KOPT-K1 (cell line): ENCODE measurements at regions not wholly inside any gene's neighbourhood (a gene's known extent, or its start where the extent isn't known, plus 50 kb on each side); places are given as distances from the start of the nearest gene placed in this dataset.

Experiments used
- H3K27ac ChIP-seq: fragments of 200-600 bp; sonication (generic); 2 replicates; pipeline ENCODE4 v1.5.1; 2016; ENCODE audit warnings: antibody characterized with exemption, mild to moderate bottlenecking, low read depth, low read length; ENCODE audit not compliant: poor library complexity, severe bottlenecking
- H3K36me3 ChIP-seq: fragments of 200-600 bp; sonication (generic); 2 replicates; pipeline ENCODE4 v1.5.1; 2017; ENCODE audit warnings: antibody characterized with exemption, mild to moderate bottlenecking, low read length, moderate library complexity; ENCODE audit not compliant: insufficient read depth
- H3K9me3 ChIP-seq: fragments of 200-600 bp; sonication (generic); 2 replicates; pipeline ENCODE4 v1.5.1; 2017; ENCODE audit warnings: antibody characterized with exemption, low read length, mild to moderate bottlenecking; ENCODE audit not compliant: insufficient read depth, poor library complexity, severe bottlenecking

GRCh38 chr15:95120595-95120994 is 889.2 kb downstream of the MCTP2 start:
- H3K9me3 ChIP-seq = no peaks in the 10 kb centered on the region
- H3K36me3 ChIP-seq = no peaks in the 10 kb centered on the region
- no peak overlapping the region for H3K27ac ChIP-seq

DNA sequence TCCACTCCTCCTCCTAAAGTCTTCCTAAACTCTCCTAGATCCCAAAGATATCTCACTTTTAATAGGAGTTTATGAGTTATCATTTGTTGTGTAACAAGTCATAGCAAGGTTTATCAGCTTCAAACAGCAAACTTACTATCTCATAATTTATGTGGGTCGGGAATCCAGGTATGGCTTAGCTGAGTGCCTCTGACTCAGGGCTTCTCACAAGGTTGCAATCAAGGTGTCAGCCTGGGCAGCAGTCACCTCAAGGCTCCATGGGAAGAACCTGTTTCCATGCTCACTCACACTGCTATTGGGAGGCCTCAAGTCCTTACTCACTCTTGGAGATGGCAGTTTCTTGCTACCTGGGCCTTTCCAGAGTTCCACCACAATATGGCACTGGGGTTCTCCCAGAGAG is 889.8 kb downstream of the MCTP2 start:
- Histone ChIP-seq H3K36me3 (no peaks in the 10 kb centered on the region), H3K27ac (no peak overlapping the region)

DNA sequence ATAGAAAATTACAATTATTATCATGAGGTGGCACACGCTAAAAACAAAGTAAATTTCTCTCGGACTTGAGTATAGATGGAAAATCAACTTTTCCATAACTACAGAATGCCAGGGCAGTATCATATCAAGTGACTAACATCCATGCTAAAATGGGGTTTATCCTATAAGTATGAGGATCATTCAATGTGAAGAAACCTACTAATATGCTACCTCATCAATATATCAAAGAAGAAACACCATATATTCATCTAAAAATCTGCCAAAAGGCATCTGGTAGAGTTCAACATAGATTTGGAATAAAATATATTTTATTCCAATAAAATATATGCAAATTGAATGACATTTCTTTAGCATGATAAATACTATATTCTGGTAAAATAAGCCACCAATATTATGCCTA is 894.4 kb downstream of the MCTP2 start:
- H3K27ac ChIP-seq = no peak overlapping the region
- no peaks in the 10 kb centered on the region for H3K36me3 ChIP-seq
- no peaks in the 10 kb centered on the region for H3K9me3 ChIP-seq

More for the DNA sequence above, 889.8 kb downstream of the MCTP2 start:
- no peaks in the 10 kb centered on the region for H3K9me3 ChIP-seq

GRCh38 chr15:95127356-95127755 is 896.0 kb downstream of the MCTP2 start:
- Histone ChIP-seq H3K9me3 (no peaks in the 10 kb centered on the region), H3K27ac (no peak overlapping the region), H3K36me3 (no peaks in the 10 kb centered on the region)

DNA sequence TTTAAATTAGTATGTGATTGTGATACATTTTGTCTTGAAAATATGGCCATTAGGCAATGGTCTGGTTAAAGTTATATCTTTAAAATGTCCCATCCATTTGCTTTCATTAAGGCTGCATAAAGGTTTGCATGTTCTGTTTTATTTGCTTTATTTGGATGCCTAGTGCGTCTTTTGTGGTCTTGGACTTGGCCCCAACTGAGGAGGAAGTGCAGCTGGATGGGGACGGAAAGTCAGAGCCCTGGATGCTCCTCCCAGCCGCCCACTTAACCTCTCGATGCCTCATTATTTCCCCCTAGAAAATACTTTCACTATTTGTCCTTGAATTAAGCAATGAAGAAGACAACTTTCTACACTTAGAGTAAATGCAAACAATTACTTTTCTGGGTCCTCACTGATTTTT is 898.2 kb downstream of the MCTP2 start:
- Histone ChIP-seq H3K36me3 (no peaks in the 10 kb centered on the region), H3K27ac (no peak overlapping the region), H3K9me3 (no peaks in the 10 kb centered on the region)

- Histone ChIP-seq H3K9me3 (no peaks in the 10 kb centered on the region), H3K27ac (no peak overlapping the region), H3K36me3 (no peaks in the 10 kb centered on the region)
Observed at GRCh38 chr15:95131131-95131556, 899.8 kb downstream of the MCTP2 start.

GRCh38 chr15:95132774-95133173 is 901.4 kb downstream of the MCTP2 start:
- Histone ChIP-seq H3K9me3 (no peaks in the 10 kb centered on the region), H3K36me3 (no peaks in the 10 kb centered on the region), H3K27ac (no peak overlapping the region)

DNA sequence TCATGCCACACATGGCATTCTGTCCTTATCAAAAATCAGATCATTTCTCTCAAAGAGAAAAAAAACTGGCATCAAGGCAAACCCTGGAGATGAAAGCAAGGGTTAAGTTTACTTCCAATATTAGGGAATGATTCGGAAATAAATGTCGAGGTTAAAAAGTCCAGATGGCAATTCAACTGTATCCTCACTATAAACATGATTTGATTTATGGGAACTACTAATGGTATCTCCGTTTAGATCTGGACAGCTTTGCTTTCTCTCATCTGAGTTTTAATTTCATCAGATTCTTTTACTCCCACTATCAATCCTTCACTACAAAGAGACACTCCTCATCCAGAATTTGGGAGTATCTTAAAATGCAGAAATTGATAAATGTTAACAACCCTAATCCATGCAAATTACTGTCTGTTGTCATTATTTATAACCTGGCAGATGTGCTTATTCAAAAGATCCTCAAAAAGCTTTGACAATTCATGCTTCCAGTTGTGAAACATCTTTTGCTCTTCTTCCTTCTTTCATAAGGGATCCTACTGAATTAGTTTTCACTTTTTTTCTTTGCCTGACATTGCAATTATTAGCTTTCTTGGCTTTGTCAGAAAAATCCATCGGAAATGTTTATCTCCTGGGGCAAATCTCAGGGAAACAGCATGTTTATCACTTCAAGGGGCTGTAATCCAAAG is 903.2 kb downstream of the MCTP2 start:
- no peak overlapping the region for H3K27ac ChIP-seq
- H3K36me3 ChIP-seq = no peaks in the 10 kb centered on the region
- no peaks in the 10 kb centered on the region for H3K9me3 ChIP-seq

GRCh38 chr15:95138604-95139270 is 907.4 kb downstream of the MCTP2 start:
- Histone ChIP-seq H3K36me3 (no peaks in the 10 kb centered on the region), H3K27ac (no peak overlapping the region), H3K9me3 (no peaks in the 10 kb centered on the region)

- Histone ChIP-seq H3K9me3 (no peaks in the 10 kb centered on the region), H3K36me3 (no peaks in the 10 kb centered on the region), H3K27ac (no peak overlapping the region)
Observed at GRCh38 chr15:95141486-95141885, 910.1 kb downstream of the MCTP2 start.

GRCh38 chr15:95142531-95142930 is 911.2 kb downstream of the MCTP2 start:
- Histone ChIP-seq H3K27ac (no peak overlapping the region), H3K9me3 (no peaks in the 10 kb centered on the region), H3K36me3 (no peaks in the 10 kb centered on the region)

DNA sequence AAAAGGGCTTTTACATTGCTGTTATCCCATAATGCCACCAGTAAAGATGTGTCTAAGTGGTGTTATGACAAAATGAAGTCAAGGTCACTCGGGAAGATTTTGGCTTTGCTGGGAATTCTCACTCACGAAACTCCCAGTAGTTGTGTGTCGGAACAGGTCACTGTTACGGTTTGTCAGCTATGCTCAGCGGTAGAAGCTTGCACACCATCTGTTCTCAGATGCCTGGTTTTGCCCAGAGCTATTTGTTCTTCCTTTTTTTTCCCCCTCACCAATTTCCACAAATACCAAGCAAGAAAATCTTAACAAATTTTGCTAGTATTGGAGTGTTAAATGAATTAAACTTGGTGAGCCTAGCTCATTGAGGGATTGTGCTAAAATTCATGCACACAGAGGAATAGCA is 915.1 kb downstream of the MCTP2 start:
- Histone ChIP-seq H3K27ac (no peak overlapping the region), H3K9me3 (no peaks in the 10 kb centered on the region), H3K36me3 (no peaks in the 10 kb centered on the region)

DNA sequence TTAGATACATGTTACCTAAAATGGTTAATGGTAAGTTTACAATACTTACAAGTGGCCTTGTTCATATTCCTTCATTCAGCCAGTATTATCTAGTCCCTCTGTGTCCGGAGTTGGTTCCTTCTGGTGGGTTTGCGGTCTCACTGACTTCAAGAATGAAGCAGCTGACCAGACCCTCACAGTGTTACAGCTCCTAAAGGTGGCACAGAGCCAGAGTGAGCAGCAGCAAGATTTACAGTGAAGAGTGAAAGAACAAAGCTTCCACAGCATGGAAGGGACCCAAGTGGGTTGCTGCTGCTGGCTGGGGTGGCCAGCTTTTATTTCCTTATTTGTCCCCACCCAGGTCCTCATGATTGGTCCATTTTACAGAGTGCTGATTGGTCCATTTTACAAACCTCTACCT is 916.8 kb downstream of the MCTP2 start:
- no peaks in the 10 kb centered on the region for H3K9me3 ChIP-seq

GRCh38 chr15:95149036-95149435 is 917.7 kb downstream of the MCTP2 start:
- Histone ChIP-seq H3K36me3 (no peaks in the 10 kb centered on the region), H3K9me3 (no peaks in the 10 kb centered on the region), H3K27ac (no peak overlapping the region)

More for the DNA sequence above, 916.8 kb downstream of the MCTP2 start:
- Histone ChIP-seq H3K36me3 (no peaks in the 10 kb centered on the region), H3K27ac (no peak overlapping the region)

GRCh38 chr15:95149771-95150170 is 918.4 kb downstream of the MCTP2 start:
- no peak overlapping the region for H3K27ac ChIP-seq
- H3K36me3 ChIP-seq = no peaks in the 10 kb centered on the region
- no peaks in the 10 kb centered on the region for H3K9me3 ChIP-seq

DNA sequence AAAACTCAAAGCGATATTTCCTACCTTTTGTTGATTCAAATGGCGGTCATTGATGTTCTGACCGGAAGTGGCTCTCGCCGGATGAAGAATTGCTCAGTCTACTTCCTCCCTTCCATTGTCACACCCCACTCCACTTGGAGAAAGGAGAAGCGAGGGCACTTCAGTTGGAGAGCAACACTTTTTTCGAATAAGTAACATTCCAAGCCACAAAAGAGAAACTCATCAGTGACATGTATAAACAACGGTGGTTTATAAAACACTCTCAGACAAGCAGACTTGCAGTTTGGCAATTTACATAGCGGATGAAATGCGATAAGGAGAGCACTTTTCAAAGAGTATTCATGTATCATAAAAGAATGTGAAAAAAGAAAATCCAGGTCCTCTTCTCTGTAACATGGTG is 919.1 kb downstream of the MCTP2 start:
- Histone ChIP-seq H3K9me3 (no peaks in the 10 kb centered on the region), H3K27ac (no peak overlapping the region), H3K36me3 (no peaks in the 10 kb centered on the region)
